ENCODE measurements at regions not wholly inside any gene's neighbourhood (a gene's known extent, or its start where the extent isn't known, plus 50 kb on each side); places are given as distances from the start of the nearest gene placed in this dataset.

DNA sequence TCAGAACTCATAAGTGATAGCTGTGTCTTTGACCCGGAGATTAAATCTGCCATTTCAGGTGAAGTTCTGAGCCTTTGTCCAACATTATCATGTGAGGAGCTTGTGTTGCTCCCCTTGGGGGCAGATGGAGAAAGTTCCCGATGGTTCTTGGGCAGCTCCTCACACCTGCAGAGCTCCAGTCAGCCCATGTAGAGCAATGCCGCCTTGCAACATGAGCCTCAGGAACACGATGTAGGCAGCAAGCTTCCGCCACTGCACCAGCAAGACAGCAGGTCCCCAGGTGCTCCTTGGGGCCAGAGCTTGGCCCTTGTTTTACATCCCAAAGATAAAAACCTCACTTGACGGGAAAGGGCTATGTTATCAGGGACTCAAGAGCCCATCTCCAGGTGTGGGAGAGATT is 292.7 kb downstream of the IRX1 start:
- no peak for DNase-seq (ENCODE audit: low spot score)

DNA sequence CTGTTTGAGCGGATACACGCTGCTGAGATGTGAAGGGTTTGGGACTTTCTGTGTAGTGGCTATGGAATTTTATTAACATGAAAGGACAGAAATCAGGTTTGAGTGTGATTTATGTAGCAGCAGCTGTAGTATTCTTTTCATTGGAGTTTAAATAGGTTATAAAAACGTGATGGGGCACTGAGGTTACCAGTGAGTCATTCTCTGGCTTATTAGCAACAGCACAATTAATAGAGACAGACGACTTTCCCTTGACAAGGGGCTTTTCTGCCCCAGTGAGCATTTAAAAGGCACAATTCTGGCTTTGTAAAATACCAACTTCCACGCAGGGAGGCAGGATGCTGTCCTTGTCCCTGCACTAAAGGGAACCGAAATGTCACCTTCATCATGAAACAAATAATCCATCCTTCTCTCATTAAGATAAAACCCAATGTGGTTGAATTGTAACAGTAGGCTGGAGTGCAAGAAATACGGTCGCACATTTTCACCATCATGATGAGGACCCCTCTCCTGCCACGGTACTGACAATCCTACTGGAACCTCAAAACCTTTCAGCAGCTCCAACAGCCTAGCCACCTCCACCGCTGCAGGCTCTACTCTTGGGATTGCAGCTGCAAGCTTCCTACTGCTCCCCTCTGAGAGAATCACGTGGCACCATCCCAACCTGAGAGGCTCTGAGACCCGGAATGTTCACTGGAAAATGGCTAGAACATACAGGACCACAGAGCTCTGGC is 293.9 kb downstream of the IRX1 start:
- no peak for DNase-seq (ENCODE audit: low spot score)

DNA sequence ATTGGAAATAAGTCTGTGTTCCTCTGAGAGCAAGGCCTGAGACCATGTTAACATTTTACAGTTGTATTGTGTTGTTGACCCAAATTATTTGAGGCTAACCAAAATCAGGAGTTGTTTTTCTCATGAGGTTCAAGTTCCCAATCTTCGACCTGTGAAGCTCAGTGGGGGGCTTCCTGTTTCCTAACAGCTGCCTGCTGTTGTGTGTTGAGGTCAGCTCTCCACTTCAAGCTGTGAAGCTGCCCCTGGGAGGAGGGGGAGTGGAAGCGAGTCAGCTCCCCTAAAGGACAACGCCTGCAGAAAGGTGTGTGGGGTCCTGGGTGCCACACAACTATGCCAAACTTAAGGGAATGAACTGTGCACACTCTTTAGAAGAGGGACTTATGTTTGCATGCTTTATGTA is 295.5 kb downstream of the IRX1 start:
- no peak for DNase-seq (ENCODE audit: low spot score)

DNA sequence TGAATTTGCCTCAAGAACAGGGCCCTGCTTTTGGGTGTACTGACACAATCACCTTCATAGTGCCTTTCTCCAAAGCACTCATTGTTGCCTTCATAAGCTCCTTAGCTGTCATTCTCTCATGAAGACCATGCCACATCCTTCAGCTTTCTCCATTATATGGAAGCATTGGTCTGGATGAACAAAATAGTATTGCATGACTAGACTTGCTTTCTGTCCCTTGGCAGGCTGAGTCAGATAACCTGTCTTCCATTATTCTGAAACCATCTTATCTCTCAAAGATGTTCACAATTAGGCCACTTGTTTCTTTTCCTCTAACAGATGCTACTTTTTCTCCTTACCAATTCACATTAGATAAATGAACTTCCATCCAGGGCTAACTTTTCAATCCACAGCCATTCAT is 297.9 kb downstream of the IRX1 start:
- no peak for DNase-seq (ENCODE audit: low spot score)

DNA sequence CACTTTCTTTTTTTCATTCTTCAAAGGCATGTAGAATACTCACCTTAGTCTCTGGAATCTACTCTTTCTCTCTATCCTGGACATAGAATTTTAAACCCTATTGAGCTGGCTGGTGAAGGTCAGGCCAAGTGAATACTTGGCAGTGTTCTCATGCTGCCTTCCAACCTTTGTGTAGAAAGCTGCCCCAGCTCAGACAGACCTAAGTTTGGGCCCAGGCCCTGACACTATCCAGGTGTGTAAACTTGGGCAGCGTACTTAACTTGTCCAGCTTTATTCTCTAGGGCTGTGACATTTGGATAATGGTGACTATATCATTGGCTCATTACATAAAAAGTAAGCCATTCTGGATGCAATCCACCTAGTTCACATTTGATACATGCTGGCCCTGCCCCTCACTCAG is 298.3 kb downstream of the IRX1 start:
- no peak for DNase-seq (ENCODE audit: low spot score)

DNA sequence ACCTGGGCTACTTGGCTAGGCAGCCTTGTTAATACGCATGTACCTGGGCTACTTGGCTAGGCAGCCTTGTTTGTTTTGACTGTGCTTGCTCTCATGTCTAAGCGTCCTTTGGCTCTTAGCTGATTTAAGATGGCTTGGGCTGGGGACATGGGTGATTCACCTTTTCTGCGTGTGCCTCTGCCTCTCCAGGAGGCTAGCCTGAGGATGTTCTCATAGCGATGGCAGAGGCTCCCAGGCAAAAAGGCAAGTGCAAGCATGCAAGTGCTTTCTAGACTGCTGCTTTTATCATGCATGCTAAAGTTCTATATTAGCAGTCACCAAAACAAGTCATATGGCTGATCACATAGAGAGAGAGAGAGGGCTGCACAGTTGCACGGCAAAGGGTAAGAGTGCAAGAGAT is 300.5 kb downstream of the IRX1 start:
- DNase-seq (ENCODE audit: low spot score) = no peak

DNA sequence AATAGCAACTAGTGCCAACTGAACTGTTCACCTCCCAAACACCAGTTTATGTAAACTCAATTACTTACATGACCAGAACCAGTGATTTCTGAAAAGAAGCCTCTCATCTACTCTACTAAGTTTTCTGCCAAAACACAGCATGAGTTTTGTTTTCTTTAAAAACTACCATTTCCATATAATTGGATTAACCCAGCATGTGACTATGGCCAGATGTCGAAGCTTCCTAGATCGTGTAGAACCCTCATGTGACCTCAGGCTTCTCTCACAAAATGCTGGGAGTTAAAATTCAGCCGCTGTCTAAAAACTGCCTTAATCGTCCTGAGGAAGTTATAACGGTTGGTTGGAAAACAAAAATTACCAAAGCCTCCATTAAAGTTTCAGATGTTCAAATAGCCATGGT is 303.5 kb downstream of the IRX1 start:
- no peak for DNase-seq (ENCODE audit: low spot score)

DNA sequence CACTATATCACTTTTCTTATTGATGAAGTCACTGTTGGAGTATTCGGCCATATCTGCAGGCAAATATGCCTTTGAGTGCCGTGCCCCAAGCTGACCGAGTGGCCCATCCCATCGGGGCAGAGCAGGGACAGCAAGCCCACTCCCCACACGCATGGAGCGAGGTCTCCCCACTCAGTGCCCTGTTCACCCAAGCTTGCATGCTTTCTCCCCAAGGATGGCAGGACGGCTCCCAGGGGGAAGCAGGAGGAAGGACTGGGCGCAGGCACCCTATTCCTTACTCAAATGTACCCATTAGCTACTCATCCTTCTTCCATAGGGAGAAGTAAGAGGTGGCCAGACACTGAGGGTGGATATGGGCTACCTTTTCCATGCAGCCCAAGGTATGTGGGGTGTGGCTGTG is 309.0 kb downstream of the IRX1 start:
- no peak for DNase-seq (ENCODE audit: low spot score)

DNA sequence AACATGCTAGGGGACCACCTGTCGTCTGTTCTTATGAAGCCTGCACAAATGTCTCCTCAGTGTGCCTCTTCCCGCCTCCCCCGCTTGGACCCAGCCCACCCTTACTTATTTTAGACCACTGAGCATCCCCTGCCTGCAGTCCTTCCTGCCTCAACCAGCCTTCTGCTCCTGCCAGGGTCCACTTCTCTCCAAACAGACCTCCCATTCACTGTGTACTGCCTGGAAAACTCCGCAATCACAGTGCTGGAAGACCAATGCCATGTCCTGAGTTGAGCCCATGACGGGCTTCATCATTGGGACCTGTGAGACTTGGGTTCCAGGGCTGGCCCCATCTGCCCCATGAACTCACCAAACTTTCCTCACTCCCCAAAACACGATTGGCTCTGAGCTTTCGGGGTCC is 309.4 kb downstream of the IRX1 start:
- DNase-seq (ENCODE audit: low spot score) = no peak

DNA sequence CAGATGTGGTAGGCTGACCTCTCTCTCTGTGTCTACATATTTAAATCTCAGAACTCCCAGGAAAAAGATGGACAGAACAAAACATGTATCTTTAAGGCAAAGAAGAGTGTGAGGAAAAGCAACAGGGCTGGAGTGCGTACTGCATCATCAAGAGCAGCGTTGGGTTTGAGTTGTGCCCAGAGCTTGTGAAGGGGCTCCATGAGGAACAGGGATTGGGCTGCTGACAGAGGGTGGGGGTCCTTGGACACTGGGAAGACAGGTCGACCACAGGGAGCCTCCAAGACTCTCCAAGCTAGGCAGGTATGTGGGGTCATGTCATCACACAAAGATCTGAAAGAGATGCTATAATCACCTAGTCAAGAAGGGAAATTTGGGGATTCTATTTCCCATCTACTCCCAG is 309.9 kb downstream of the IRX1 start:
- no peak for DNase-seq (ENCODE audit: low spot score)

DNA sequence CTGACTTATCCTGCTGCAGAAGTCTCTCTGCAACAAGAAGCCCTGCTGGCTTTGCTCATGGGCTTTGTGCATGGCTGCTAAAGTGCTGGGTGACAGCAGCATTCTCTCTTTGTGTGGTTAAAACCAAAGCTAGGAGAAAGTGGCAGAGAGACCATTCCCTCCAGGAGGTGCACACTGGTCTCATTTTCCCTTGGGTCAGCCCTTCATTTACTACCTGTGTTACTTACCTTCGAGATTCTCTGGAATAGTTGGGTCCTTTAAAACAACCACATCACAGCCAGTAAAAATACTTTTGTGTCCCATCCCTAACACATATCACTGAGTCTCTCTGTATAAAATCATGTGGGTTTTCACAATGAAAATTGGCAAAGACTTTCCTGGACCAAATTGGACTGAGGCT is 315.5 kb downstream of the IRX1 start:
- no peak for DNase-seq (ENCODE audit: low spot score)

DNA sequence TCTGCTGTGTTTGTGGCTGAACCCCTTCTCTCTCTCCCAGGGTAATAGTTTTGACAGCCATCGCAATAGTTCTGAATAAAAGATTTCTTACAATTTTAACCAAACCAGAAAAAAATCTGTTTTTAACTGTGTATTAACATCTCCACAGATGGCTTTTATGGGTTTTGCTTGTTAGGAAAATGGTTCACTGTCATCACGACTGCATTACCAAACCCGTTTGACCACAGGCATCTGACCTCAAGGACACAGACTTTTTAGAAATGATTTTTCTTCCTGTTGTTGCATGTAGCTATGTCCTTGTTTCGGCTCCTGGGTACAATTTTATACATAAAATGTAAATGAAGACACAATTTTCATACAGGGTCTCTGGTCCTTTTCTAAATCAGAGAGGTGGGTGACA is 316.1 kb downstream of the IRX1 start:
- DNase-seq (ENCODE audit: low spot score) = no peak

DNA sequence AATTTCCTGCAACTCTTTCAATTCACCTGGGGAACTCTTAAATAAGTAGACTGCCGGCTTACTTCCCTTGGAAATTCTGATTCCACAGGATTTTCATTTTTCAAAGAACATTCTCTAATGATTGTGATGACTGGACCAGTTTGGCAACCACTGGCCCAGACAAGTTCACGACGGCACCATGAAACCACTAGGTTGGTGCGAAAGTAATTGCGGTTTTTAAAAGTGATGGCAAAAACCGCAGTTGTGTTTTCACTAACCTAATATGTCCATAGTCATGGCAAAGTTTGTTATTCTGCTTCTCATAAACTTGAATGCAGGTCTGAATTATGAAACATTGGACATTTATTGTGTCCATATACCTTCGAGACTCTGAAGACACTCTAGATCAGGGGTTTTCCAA is 317.2 kb downstream of the IRX1 start:
- no peak for DNase-seq (ENCODE audit: low spot score)

DNA sequence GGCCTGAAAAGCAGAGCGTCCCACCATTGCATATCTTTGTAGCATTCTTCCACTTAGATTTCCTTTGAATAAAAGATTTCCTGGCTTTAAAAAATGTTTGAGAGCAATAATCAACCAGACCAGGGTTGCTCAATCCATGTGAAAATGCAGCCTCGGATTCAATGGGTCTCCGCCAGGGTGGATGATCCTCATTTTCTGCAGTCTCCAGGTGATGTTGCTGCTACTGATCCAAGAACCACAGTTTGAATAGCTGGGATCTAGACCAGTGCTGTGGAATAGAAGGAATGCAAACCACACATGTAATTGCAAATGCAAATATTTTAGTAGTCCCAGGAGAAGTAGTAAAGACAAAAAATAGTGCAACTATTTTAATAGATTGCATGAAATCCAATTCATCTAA is 317.6 kb downstream of the IRX1 start:
- DNase-seq (ENCODE audit: low spot score) = no peak

DNA sequence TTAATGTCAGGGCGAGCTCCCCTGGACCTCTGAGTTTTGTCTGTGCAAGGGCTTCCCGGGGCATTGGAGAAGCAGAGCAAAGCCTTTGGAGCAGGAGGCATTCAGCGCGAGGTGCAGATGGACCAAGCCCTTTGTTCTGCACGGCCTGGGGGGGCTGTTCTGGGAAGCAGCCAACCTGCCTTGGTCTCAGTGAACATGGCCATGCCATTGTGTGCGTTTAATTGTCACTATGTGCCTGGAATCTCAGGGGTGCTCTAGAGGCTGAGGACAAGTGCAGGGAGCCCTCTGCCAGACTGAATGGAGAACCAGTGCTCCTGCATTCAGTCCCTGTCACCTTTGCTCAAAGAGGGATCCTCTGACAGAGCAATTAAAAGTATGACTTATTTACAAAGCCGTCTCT is 329.4 kb downstream of the IRX1 start:
- DNase-seq (ENCODE audit: low spot score) = no peak

DNA sequence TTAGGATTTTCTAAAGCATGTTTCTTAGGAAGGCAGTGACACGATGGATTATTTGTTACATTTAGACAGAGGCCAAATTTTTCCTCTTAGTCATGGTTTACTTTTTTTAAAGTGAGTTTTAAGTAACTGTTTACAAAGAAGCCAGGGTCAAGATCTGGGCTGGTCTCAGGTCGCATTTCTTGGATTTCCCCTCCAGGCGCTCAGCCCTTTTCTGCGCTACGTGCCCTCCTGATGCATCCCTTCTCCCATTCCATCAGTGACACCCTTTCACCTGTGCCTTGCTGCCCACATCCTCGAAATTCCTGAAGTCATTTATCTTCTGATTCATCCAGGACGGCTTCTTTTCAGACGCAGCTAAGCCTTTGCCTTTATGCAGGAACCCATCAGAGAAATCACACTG is 330.3 kb downstream of the IRX1 start:
- no peak for DNase-seq (ENCODE audit: low spot score)

DNA sequence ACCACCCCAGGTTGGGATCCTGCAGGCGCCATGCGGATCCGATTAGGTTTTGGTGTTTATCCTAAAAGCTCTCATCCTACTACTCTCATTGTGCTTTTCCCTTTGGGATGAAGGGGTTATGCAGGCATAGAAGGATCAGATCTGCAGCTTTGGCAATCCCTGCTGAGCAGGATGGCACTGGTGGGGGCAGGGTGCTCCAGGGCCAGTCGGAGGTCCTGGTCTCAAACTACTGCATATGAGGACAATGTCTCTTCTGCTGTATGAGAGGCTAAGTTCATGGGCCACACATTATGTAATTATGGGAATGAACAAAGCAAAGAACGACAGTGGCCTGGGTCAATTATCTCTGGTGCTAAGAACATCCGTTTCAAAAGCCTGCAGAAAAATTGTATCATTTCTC is 334.2 kb downstream of the IRX1 start:
- DNase-seq (ENCODE audit: low spot score) = no peak

DNA sequence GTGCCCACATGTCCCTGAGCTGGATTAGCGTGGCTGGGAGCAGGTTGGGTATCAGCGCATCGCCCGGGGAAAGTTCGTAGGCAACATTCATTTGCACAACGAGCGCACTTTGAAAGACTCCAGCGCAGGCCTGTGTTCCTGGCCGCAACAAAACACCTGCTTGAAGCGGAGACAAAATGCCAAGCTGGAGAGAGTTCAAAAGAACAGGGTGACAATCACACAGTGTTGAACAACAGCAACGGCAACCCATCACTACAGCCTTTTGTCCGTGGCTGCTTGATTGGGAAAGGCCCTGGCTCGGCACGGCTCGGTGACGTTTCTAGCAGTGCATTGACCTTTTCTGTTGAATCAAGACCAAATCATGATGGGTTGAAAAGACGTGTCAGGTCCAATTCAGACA is 336.3 kb downstream of the IRX1 start:
- DNase-seq (ENCODE audit: low spot score) = no peak

DNA sequence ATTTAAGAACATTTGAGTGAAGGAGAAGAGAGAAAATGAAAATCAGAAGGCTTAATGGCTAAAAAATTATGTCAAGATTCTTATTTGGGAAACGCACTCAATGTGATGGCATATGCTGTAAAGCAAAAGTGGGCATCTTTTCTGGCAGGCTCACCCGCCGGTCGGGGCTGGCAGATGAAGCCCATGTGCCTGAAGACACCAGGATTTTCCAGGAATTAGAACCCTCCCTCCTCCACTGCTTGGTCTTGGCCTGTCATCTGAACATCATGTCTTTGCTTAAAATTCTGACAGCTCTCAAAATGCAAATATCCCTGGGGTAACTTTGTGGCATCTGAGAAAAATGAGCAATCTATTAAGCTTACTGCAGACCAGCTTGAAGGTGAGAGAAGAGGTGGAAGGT is 337.9 kb downstream of the IRX1 start:
- DNase-seq (ENCODE audit: low spot score) = no peak

DNA sequence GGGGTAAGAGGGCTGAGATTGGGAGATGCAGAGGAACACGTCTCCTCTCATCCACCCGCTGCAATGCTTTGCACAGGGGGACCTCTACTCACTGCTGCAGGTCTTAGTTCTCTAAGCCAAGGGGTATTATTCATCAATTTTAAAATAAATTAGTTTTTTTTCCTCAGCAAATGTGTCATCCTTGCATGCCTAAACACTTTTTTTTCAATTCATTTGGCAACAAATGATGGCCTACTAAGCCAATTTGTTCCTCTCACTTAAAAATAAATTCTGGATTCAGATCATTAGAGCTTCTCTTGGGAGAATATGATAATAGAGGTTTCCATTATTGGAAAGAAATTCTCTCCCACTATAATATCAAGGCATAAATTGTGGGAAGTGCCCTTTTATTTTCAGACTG is 338.3 kb downstream of the IRX1 start:
- DNase-seq (ENCODE audit: low spot score) = no peak

DNA sequence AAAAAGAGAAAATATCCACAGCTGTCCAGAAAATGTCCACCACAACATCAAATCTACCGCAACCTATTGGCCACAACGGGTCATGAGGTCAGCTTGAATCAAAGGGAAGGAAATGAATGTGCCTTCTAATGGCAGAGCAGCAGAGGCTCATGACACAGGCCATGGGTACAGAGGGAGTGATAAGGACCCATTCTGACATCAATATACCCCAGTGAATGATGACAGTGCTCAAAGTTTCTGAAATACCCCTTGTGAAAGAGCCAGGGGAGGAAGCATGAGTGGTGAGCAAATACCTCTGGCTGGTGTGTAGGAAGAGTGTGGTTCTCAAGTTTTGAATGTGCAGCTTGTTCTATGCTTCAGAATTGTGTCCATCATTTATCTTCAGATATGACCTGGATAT is 348.2 kb downstream of the IRX1 start:
- DNase-seq (ENCODE audit: low spot score) = no peak

DNA sequence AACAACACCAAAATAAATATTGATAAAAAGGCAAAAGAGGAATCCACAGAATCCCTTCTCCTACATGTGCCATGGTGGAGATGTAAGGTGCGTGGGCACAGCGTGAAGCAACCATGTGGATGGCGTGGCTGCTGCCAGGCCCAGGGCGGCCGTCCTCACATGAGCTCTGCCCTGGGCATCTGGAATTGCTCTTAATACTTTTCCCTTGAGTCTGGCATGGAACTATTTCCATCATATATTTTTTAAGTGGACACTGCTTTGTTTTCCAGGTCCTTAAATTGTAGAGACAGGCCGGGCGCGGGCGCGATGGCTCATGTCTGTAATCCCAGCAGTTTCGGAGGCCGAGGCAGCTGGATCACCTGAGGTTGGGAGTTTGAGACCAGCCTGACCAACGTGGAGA is 349.3 kb downstream of the IRX1 start:
- no peak for DNase-seq (ENCODE audit: low spot score)

DNA sequence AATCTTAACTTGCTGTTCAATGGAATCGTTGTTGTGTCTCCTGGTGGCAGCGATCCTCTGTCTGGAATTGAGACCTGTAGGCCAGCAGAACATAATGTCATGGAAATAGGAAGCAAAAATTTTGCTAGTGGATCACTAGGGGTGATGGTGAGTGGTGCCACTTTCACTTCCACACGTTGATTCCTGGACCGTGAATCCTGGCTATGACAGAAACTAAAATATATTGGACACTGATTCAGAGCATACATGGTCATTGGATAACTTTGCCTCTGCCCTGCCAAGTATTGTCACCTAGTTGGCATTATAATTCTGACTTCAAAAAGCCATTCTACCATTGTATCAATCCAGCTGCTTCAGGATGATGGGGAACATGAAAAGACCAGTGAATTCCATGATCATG is 353.2 kb downstream of the IRX1 start:
- DNase-seq (ENCODE audit: low spot score) = no peak

DNA sequence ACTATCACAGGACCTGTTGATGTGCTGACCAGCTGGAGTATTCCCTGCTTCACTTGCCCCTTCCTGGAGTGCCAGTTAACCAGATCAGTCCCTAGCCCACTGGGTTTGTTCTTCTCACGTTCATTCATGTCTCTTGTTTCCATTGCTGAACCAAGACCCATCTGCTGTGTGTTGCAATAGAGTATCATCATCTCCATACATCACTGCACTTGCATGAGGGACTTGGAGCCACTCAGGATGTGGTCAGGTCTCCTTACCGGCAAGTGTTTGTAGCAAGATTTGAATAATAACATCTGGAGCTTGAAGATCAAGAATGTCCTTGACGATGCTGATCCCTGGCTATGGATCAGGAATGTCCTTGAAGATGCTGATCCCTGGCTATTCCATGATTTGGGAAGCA is 358.6 kb downstream of the IRX1 start:
- no peak for DNase-seq (ENCODE audit: low spot score)

DNA sequence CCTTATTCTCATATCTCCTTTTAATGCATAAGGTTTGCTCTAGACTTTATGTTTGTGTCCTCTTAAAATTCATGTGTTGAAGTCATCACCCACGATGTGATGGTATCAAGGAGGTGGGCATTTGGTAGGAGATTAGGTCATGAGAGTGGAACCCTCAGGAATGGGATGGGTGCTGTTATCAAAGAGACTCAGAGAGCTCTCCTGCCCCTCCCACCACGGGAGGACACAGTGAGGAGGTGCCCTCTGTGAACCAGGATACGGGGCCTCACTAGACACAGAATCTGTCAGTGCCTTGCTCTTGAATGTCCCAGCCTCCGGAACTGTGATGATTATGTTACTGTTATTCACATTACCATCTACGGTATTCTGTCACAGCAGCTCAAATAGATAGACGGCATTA is 359.0 kb downstream of the IRX1 start:
- DNase-seq (ENCODE audit: low spot score) = no peak

Measured in globus pallidus (tissue), 1 donor.